Endothelial cell of umbilical vein (primary cell): ENCODE measurements at regions not wholly inside any gene's neighbourhood (a gene's known extent, or its start where the extent isn't known, plus 50 kb on each side); places are given as distances from the start of the nearest gene placed in this dataset.

Experiments
- BruUV-seq: library from RNA; stranded (reverse); fragments of 400-500 nt; replicated peaks from 2 replicates; lab custom pipeline; 2021; lab: Mats Ljungman, UMichigan
- CTCF ChIA-PET: fragments of 300-600, 350-600 bp; sonication (Branson Sonifier 250); formaldehyde crosslinking; loops from one replicate; lab custom pipeline; 2021; ENCODE audit warnings: antibody characterized with exemption, inconsistent platforms; lab: Charles Lee
- POLR2A ChIA-PET: fragments of 300-600, 350-600 bp; sonication (Branson Sonifier 250); formaldehyde crosslinking; loops from one replicate; lab custom pipeline; 2021; ENCODE audit warnings: antibody characterized with exemption, inconsistent platforms; lab: Charles Lee
- DNase-seq: peaks from one replicate; pipeline ENCODE4 v3.0.0-alpha.2; 2011; ENCODE audit warnings: low read depth, low spot score
- FAIRE-seq: peaks from 2 replicates; lab custom pipeline; 2011; peaks lifted over from hg19 to GRCh38; lab: Jason Lieb, UNC
- H2AFZ ChIP-seq: 2 replicates; pipeline ENCODE4 v1.6.0; 2012; ENCODE audit warnings: low read depth, low read length, control low read depth, inconsistent platforms
- H3K27ac ChIP-seq: 2 replicates; pipeline ENCODE4 v1.5.1; 2011; ENCODE audit warnings: low read depth, mild to moderate bottlenecking, control low read depth, low read length, moderate library complexity; ENCODE audit not compliant: insufficient read depth
- H3K27me3 ChIP-seq, 2 experiments: 2 replicates each; pipeline versions ENCODE4 v1.6.0 to v1.6.1; 2011; ENCODE audit warnings: low read length in 2 of 2, mixed read lengths in 1 of 2; ENCODE audit not compliant: control insufficient read depth in 2 of 2, insufficient read depth in 2 of 2
- H3K36me3 ChIP-seq, 2 experiments: 2 replicates in 1 of 2; 3 replicates in 1 of 2; pipeline ENCODE4 v1.5.1; 2011; ENCODE audit warnings: low read length in 2 of 2, mild to moderate bottlenecking in 1 of 2, moderate library complexity in 1 of 2; ENCODE audit not compliant: control insufficient read depth in 2 of 2, insufficient read depth in 2 of 2; ENCODE audit errors: extremely low read depth in 1 of 2
- H3K4me1 ChIP-seq: 3 replicates; pipeline ENCODE4 v1.5.1; 2011; ENCODE audit warnings: mild to moderate bottlenecking, low read length; ENCODE audit not compliant: control insufficient read depth, insufficient read depth; ENCODE audit errors: extremely low read depth
- H3K4me2 ChIP-seq: 2 replicates; pipeline ENCODE4 v1.6.1; 2011; ENCODE audit warnings: low read length, control low read depth, mixed read lengths; ENCODE audit not compliant: insufficient read depth
- H3K4me3 ChIP-seq, 3 experiments: fragments of 200-600 bp in 1 of 3; sonication (generic), shearing (Covaris generic) in 1 of 3; replicated peaks in 1 of 3; 2 replicates each; pipeline ENCODE4 v1.5.1; 2011 to 2016; ENCODE audit warnings: control low read depth in 3 of 3, low read length in 3 of 3, mild to moderate bottlenecking in 2 of 3, inconsistent platforms in 1 of 3, low read depth in 1 of 3, moderate library complexity in 1 of 3; ENCODE audit not compliant: insufficient read depth in 1 of 3
- H3K79me2 ChIP-seq: 2 replicates; pipeline ENCODE4 v1.6.0; 2012; ENCODE audit warnings: low read length, inconsistent platforms; ENCODE audit not compliant: control insufficient read depth, insufficient read depth
- H3K9ac ChIP-seq: replicated peaks from 2 replicates; pipeline ENCODE3; 2011; ENCODE audit warnings: low read length, control low read depth; ENCODE audit not compliant: insufficient read depth; ENCODE audit errors: extremely low read depth
- H3K9me1 ChIP-seq: replicated peaks from 3 replicates; pipeline ENCODE4 v1.6.0; 2011; ENCODE audit warnings: mild to moderate bottlenecking, low read length; ENCODE audit not compliant: control insufficient read depth, insufficient read depth; ENCODE audit errors: extremely low read depth
- H3K9me3 ChIP-seq: replicated peaks from 2 replicates; pipeline ENCODE4 v1.5.1; 2012; ENCODE audit warnings: low read length, inconsistent platforms; ENCODE audit not compliant: control insufficient read depth, insufficient read depth
- H4K20me1 ChIP-seq: replicated peaks from 2 replicates; pipeline ENCODE3; 2011; ENCODE audit warnings: mild to moderate bottlenecking, low read length; ENCODE audit not compliant: control insufficient read depth, insufficient read depth; ENCODE audit errors: extremely low read depth
- CTCF ChIP-seq, 2 donors: IDR thresholded peaks; 1 replicate in 1 of 2; 2 replicates in 1 of 2; pipeline ENCODE4 v1.5.1; 2011; ENCODE audit warnings: low read length in 2 of 2, mild to moderate bottlenecking in 2 of 2, moderate library complexity in 2 of 2, control low read depth in 1 of 2, inconsistent platforms in 1 of 2, low read depth in 1 of 2; ENCODE audit not compliant: insufficient read depth in 1 of 2; ENCODE audit errors: extremely low read depth in 1 of 2
- EZH2 ChIP-seq: IDR thresholded peaks from 2 replicates; pipeline ENCODE4 v1.6.1; 2012; ENCODE audit warnings: borderline replicate concordance, low read depth, mild to moderate bottlenecking, moderate library complexity, low read length, inconsistent platforms; ENCODE audit not compliant: severe bottlenecking
- FOS ChIP-seq: IDR thresholded peaks from 2 replicates; pipeline ENCODE4 v1.6.1; 2011; ENCODE audit warnings: mild to moderate bottlenecking, low read length, moderate library complexity, borderline replicate concordance; ENCODE audit not compliant: insufficient read depth
- GATA2 ChIP-seq: IDR thresholded peaks from 2 replicates; pipeline ENCODE4 v1.7.0; 2011; ENCODE audit warnings: low read depth, mild to moderate bottlenecking, moderate library complexity, mixed read lengths, low read length; ENCODE audit not compliant: insufficient read length, insufficient read depth
- JUN ChIP-seq: IDR thresholded peaks from 2 replicates; pipeline ENCODE4 v1.6.1; 2011; ENCODE audit warnings: borderline replicate concordance, low read depth; ENCODE audit not compliant: insufficient read length, insufficient read depth
- MAX ChIP-seq: IDR thresholded peaks from 2 replicates; pipeline ENCODE4 v1.6.1; 2011; ENCODE audit not compliant: insufficient read depth, insufficient read length
- MYC ChIP-seq: IDR thresholded peaks from one replicate; pipeline ENCODE4 v1.6.1; 2011; ENCODE audit warnings: mild to moderate bottlenecking, low read depth, low read length
- POLR2A ChIP-seq: IDR thresholded peaks from 2 replicates; pipeline ENCODE4 v1.6.1; 2012; ENCODE audit warnings: low read depth, mild to moderate bottlenecking, control low read depth, low read length
- POLR2AphosphoS5 ChIP-seq: IDR thresholded peaks from 2 replicates; pipeline ENCODE4 v1.6.1; 2012; ENCODE audit warnings: low read depth, mild to moderate bottlenecking, control low read depth, low read length, moderate library complexity; ENCODE audit not compliant: insufficient read depth
- dilution Hi-C: fragments of 300-500 bp; cut with MboI; formaldehyde crosslinking; loops from one replicate; pipeline ENCODE4 v1.15.0; 2019; ENCODE audit warnings: low sequenced_read_pairs; ENCODE audit not compliant: extremely low pct_ligation_motif_present
- intact Hi-C: fragments of 100-400 bp; cut with micrococcal nuclease; formaldehyde crosslinking; loops from one replicate; pipeline ENCODE4 v1.10.0; 2022

DNA sequence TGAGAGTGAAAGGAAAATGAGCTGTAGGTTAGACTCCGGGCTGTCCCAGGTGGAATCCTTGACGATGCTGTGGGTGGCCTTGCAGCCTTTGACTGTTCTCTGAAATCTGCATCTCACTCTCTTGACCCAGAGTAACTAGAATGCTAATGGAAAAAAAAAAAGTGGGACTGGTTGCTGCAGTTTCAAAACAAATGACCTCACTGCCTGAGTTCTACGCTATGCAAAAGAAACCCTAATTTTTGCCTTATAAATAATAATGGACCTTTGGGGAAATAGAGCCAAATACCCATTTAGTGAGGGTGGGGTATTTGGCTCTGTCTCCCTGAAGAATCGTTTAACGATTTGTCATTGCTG lies 309.7 kb upstream of the C2CD4B start:
- Histone ChIP-seq H3K36me3 (no peaks in the 10 kb centered on the region), H3K4me3 (no peak overlapping the region), H3K27me3 (no peaks in the 10 kb centered on the region), H2AFZ (no peak overlapping the region), H4K20me1 (no peaks in the 10 kb centered on the region), H3K9me3 (no peaks in the 10 kb centered on the region), H3K9ac (no peak overlapping the region), H3K79me2 (no peaks in the 10 kb centered on the region), H3K4me1 (no peaks in the 10 kb centered on the region), H3K4me2 (no peak overlapping the region), H3K27ac (no peak overlapping the region), H3K9me1 (no peaks in the 10 kb centered on the region)
- intact Hi-C loops (no loop called here), dilution Hi-C loops (no loop called here)
- DNase-seq (no peak), FAIRE-seq (no peak)
- ChIA-PET POLR2A (no interaction called here), CTCF (no interaction called here)
- TF ChIP-seq POLR2AphosphoS5, result no peak
- BruUV-seq, result no TSS peak

- no peak overlapping the region for H2AFZ ChIP-seq
- H4K20me1 ChIP-seq, result no peaks in the 10 kb centered on the region
- H3K9me3 ChIP-seq, result no peaks in the 10 kb centered on the region
- H3K36me3 ChIP-seq, result no peaks in the 10 kb centered on the region
- no TSS peak for BruUV-seq
- no peaks in the 10 kb centered on the region for H3K27me3 ChIP-seq
- FAIRE-seq, result no peak
- ChIA-PET POLR2A (no interaction called here), CTCF (no interaction called here)
- H3K4me3 ChIP-seq, result no peak overlapping the region
- H3K27ac ChIP-seq, result no peak overlapping the region
- H3K79me2 ChIP-seq, result no peaks in the 10 kb centered on the region
- no peaks in the 10 kb centered on the region for H3K9me1 ChIP-seq
- no peak overlapping the region for H3K9ac ChIP-seq
- intact Hi-C loops, result no loop called here
- no peak for TF ChIP-seq GATA2
- TF ChIP-seq MAX, result no peak
- TF ChIP-seq MYC, result no peak
- TF ChIP-seq FOS, result no peak
- TF ChIP-seq POLR2A, result no peak
- TF ChIP-seq JUN, result no peak
- TF ChIP-seq POLR2AphosphoS5, result no peak
- no peak for TF ChIP-seq CTCF (IDR thresholded peaks at IDR 0.05; ENCODE audit: extremely low read depth in 1 of 2, insufficient read depth in 1 of 2, low read depth in 1 of 2, low read length in 2 of 2)
- TF ChIP-seq EZH2, result no peak
- no peak for DNase-seq
- H3K4me1 ChIP-seq, result no peaks in the 10 kb centered on the region
- H3K4me2 ChIP-seq, result no peak overlapping the region
- dilution Hi-C loops, result no loop called here
Measured at GRCh38 chr15:62475591-62475990, 310.5 kb upstream of the C2CD4B start.
